OCI-LY1 (cell line): ENCODE measurements at regions not wholly inside any gene's neighbourhood (a gene's known extent, or its start where the extent isn't known, plus 50 kb on each side); places are given as distances from the start of the nearest gene placed in this dataset.

Experiments used
- EZH2 ChIP-seq: fragments of 200-600 bp; sonication (generic), shearing (Covaris generic); IDR thresholded peaks from 2 replicates; pipeline ENCODE4 v1.8.0; 2017; ENCODE audit warnings: borderline replicate concordance, mixed run types, mild to moderate bottlenecking, antibody characterized with exemption, low read length, moderate library complexity, mixed read lengths
- TF ChIP-seq, protein P1 (sequence below): fragments of 200-600 bp; sonication (generic), shearing (Covaris generic); IDR thresholded peaks from 2 replicates; pipeline ENCODE4 v1.5.1; 2017; ENCODE audit warnings: mild to moderate bottlenecking, antibody characterized with exemption, low read length, moderate library complexity, mixed read lengths

GRCh38 chrY:19042306-19042958, 268.9 kb upstream of the HSFY2 start:
- no peak for TF ChIP-seq EZH2
- TF ChIP-seq, protein P1, sequence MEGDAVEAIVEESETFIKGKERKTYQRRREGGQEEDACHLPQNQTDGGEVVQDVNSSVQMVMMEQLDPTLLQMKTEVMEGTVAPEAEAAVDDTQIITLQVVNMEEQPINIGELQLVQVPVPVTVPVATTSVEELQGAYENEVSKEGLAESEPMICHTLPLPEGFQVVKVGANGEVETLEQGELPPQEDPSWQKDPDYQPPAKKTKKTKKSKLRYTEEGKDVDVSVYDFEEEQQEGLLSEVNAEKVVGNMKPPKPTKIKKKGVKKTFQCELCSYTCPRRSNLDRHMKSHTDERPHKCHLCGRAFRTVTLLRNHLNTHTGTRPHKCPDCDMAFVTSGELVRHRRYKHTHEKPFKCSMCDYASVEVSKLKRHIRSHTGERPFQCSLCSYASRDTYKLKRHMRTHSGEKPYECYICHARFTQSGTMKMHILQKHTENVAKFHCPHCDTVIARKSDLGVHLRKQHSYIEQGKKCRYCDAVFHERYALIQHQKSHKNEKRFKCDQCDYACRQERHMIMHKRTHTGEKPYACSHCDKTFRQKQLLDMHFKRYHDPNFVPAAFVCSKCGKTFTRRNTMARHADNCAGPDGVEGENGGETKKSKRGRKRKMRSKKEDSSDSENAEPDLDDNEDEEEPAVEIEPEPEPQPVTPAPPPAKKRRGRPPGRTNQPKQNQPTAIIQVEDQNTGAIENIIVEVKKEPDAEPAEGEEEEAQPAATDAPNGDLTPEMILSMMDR, result no peak
